DND-41 (cell line): ENCODE measurements at regions not wholly inside any gene's neighbourhood (a gene's known extent, or its start where the extent isn't known, plus 50 kb on each side); places are given as distances from the start of the nearest gene placed in this dataset.
"Not testable (repeated sequence)": the region's sequence is repeated elsewhere in the genome, so short reads cannot be mapped to it uniquely, and the experiment has no call there.

ENCODE experiments used
- ATAC-seq: fragments of 200-7000 bp; cut with Tn5 transposase; 3 replicates; pipeline ENCODE4 v1.9.1; 2021; ENCODE audit warnings: low read depth; ENCODE audit not compliant: insufficient read depth
- DNase-seq: peaks from one replicate; pipeline ENCODE4 v3.0.0-alpha.2; 2020
- H2AFZ ChIP-seq: 2 replicates; pipeline ENCODE4 v1.6.0; 2012; ENCODE audit warnings: low read depth, low read length
- H3K27ac ChIP-seq: 2 replicates; pipeline ENCODE4 v1.5.1; 2012; ENCODE audit warnings: low read length, inconsistent platforms
- H3K27me3 ChIP-seq: fragments of 200-600 bp; sonication (generic); 2 replicates; pipeline ENCODE4 v1.6.0; 2012; ENCODE audit warnings: low read length, mild to moderate bottlenecking, inconsistent platforms; ENCODE audit not compliant: insufficient read depth, poor library complexity
- H3K36me3 ChIP-seq: 2 replicates; pipeline ENCODE4 v1.5.1; 2012; ENCODE audit warnings: low read length, inconsistent platforms; ENCODE audit not compliant: insufficient read depth
- H3K4me1 ChIP-seq: 2 replicates; pipeline ENCODE4 v1.5.1; 2012; ENCODE audit warnings: mild to moderate bottlenecking, low read length; ENCODE audit not compliant: insufficient read depth
- H3K4me2 ChIP-seq: 2 replicates; pipeline ENCODE4 v1.6.0; 2012; ENCODE audit warnings: mild to moderate bottlenecking, moderate library complexity, low read length, inconsistent platforms; ENCODE audit not compliant: insufficient read depth
- H3K4me3 ChIP-seq, 2 experiments: fragments of 200-600 bp in 1 of 2; shearing (Covaris generic) in 1 of 2; 2 replicates each; pipeline ENCODE4 v1.5.1; 2012 to 2016; ENCODE audit warnings: inconsistent platforms in 2 of 2, low read length in 2 of 2, mild to moderate bottlenecking in 2 of 2, low read depth in 1 of 2, moderate library complexity in 1 of 2
- H3K79me2 ChIP-seq: 2 replicates; pipeline ENCODE4 v1.6.0; 2012; ENCODE audit warnings: low read length, inconsistent platforms; ENCODE audit not compliant: insufficient read depth
- H3K9ac ChIP-seq: 2 replicates; pipeline ENCODE4 v1.6.0; 2012; ENCODE audit warnings: low read depth, mild to moderate bottlenecking, inconsistent platforms, low read length, moderate library complexity
- H3K9me3 ChIP-seq: 2 replicates; pipeline ENCODE4 v1.5.1; 2012; ENCODE audit warnings: low read length, moderate library complexity, mild to moderate bottlenecking, inconsistent platforms; ENCODE audit not compliant: insufficient read depth, severe bottlenecking
- H4K20me1 ChIP-seq: 2 replicates; pipeline ENCODE4 v1.6.0; 2012; ENCODE audit warnings: low read length; ENCODE audit not compliant: insufficient read depth
- EZH2 ChIP-seq: IDR thresholded peaks from 3 replicates; pipeline ENCODE4 v1.6.1; 2012; ENCODE audit warnings: borderline replicate concordance, low read depth, mild to moderate bottlenecking, moderate library complexity, low read length, inconsistent platforms; ENCODE audit not compliant: severe bottlenecking
- TF ChIP-seq, protein P1 (sequence below): IDR thresholded peaks from 2 replicates; pipeline ENCODE4 v1.5.1; 2012; ENCODE audit warnings: borderline replicate concordance, low read length, moderate library complexity, mild to moderate bottlenecking; ENCODE audit not compliant: poor library complexity, severe bottlenecking; ENCODE audit errors: extremely low read depth

GRCh38 chr19:21621671-21622070 lies 116.3 kb downstream of the ZNF429 start:
- Histone ChIP-seq H3K9ac (no peak overlapping the region), H3K27ac (no peak overlapping the region), H3K4me1 (peaks cover 31% of the 10 kb centered on the region), H3K4me2 (no peak overlapping the region), H3K36me3 (no peaks in the 10 kb centered on the region), H3K79me2 (no peaks in the 10 kb centered on the region), H4K20me1 (no peaks in the 10 kb centered on the region), H3K4me3 (no peak overlapping the region), H3K9me3 (no peaks in the 10 kb centered on the region), H3K27me3 (no peaks in the 10 kb centered on the region), H2AFZ (no peak overlapping the region)
- no peak for TF ChIP-seq EZH2
- TF ChIP-seq, protein P1, sequence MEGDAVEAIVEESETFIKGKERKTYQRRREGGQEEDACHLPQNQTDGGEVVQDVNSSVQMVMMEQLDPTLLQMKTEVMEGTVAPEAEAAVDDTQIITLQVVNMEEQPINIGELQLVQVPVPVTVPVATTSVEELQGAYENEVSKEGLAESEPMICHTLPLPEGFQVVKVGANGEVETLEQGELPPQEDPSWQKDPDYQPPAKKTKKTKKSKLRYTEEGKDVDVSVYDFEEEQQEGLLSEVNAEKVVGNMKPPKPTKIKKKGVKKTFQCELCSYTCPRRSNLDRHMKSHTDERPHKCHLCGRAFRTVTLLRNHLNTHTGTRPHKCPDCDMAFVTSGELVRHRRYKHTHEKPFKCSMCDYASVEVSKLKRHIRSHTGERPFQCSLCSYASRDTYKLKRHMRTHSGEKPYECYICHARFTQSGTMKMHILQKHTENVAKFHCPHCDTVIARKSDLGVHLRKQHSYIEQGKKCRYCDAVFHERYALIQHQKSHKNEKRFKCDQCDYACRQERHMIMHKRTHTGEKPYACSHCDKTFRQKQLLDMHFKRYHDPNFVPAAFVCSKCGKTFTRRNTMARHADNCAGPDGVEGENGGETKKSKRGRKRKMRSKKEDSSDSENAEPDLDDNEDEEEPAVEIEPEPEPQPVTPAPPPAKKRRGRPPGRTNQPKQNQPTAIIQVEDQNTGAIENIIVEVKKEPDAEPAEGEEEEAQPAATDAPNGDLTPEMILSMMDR, result no peak
- ATAC-seq (no peak), DNase-seq (no peak)

- Histone ChIP-seq H3K36me3 (no peaks in the 10 kb centered on the region), H3K27ac (peak overlapping the region; percentile 31; the same call in 1 of the 2 replicates), H3K9me3 (no peaks in the 10 kb centered on the region), H3K4me1 (peaks cover 23% of the 10 kb centered on the region), H3K4me2 (no peak overlapping the region), H3K27me3 (no peaks in the 10 kb centered on the region), H3K79me2 (no peaks in the 10 kb centered on the region), H3K4me3 (no peak overlapping the region), H3K9ac (no peak overlapping the region), H4K20me1 (no peaks in the 10 kb centered on the region), H2AFZ (no peak overlapping the region)
- DNase-seq (no peak), ATAC-seq (peak; percentile 52; the same call in 1 of the 3 replicates)
- TF ChIP-seq, protein P1, result no peak
- no peak for TF ChIP-seq EZH2
Measured at GRCh38 chr19:21617740-21618339, 112.4 kb downstream of the ZNF429 start.

- H3K4me2 ChIP-seq, ATAC-seq, H3K36me3 ChIP-seq, H2AFZ ChIP-seq, H3K27ac ChIP-seq, DNase-seq, H3K9ac ChIP-seq, H4K20me1 ChIP-seq, H3K27me3 ChIP-seq, H3K9me3 ChIP-seq, H3K79me2 ChIP-seq, H3K4me3 ChIP-seq: not testable (repeated sequence)
- peaks cover 50% of the 10 kb centered on the region for H3K4me1 ChIP-seq
Measured at GRCh38 chr19:21614776-21615175, 109.4 kb downstream of the ZNF429 start.

GRCh38 chr19:21613201-21613600 lies 107.8 kb downstream of the ZNF429 start:
- Histone ChIP-seq H3K4me1 (peaks cover 63% of the 10 kb centered on the region), H3K9ac (peak overlapping the region; percentile 61; the same call in 1 of the 2 replicates), H3K27ac (peak overlapping the region; percentile 93)
- H3K27me3 ChIP-seq, H3K4me3 ChIP-seq, H3K4me2 ChIP-seq, H2AFZ ChIP-seq, DNase-seq, H3K36me3 ChIP-seq, H3K79me2 ChIP-seq, H4K20me1 ChIP-seq, H3K9me3 ChIP-seq, ATAC-seq: not testable (repeated sequence)
